Panc1 (cell line): ENCODE measurements at regions not wholly inside any gene's neighbourhood (a gene's known extent, or its start where the extent isn't known, plus 50 kb on each side); places are given as distances from the start of the nearest gene placed in this dataset.

Experiments used
- ATAC-seq: fragments of 200-7000 bp; cut with Tn5 transposase; 2 replicates; pipeline ENCODE4 v1.9.1; 2020; ENCODE audit warnings: mild to moderate bottlenecking, moderate library complexity
- BruUV-seq: library from RNA; stranded (reverse); fragments of 400-500 nt; replicated peaks from 2 replicates; lab custom pipeline; 2021; lab: Mats Ljungman, UMichigan
- CTCF ChIA-PET: fragments of 300-600 bp; sonication (Branson Sonifier 250); formaldehyde crosslinking; loops from one replicate; lab custom pipeline; 2022; ENCODE audit warnings: antibody characterized with exemption; lab: Charles Lee
- POLR2A ChIA-PET: fragments of 300-600 bp; sonication (Branson Sonifier 250); formaldehyde crosslinking; loops from one replicate; lab custom pipeline; 2022; ENCODE audit warnings: antibody characterized with exemption; lab: Charles Lee
- DNase-seq: peaks from one replicate; pipeline ENCODE4 v3.0.0-alpha.2; 2010; ENCODE audit warnings: low read depth, low spot score
- H3K27ac ChIP-seq: 2 replicates; pipeline ENCODE4 v1.5.1; 2011; ENCODE audit warnings: mild to moderate bottlenecking, low read length, inconsistent platforms
- H3K27me3 ChIP-seq: fragments of 200-500 bp; sonication (Bioruptor generic); 2 replicates; pipeline ENCODE4 v1.6.0; 2014; ENCODE audit warnings: low read length, inconsistent platforms; ENCODE audit not compliant: control insufficient read depth, insufficient read depth
- H3K36me3 ChIP-seq: fragments of 200-500 bp; sonication (Bioruptor generic); 2 replicates; pipeline ENCODE4 v1.5.1; 2014; ENCODE audit warnings: inconsistent platforms, mild to moderate bottlenecking, low read length, moderate library complexity; ENCODE audit not compliant: control insufficient read depth, insufficient read depth
- H3K4me1 ChIP-seq: 2 replicates; pipeline ENCODE4 v1.5.1; 2011; ENCODE audit warnings: inconsistent platforms, mild to moderate bottlenecking, low read length, moderate library complexity; ENCODE audit not compliant: control insufficient read depth, insufficient read depth
- H3K4me3 ChIP-seq, 2 experiments: 2 replicates each; pipeline ENCODE4 v1.5.1; 2011 to 2012; ENCODE audit warnings: low read depth in 2 of 2, low read length in 2 of 2, mild to moderate bottlenecking in 2 of 2, inconsistent platforms in 1 of 2, moderate library complexity in 1 of 2
- H3K9me3 ChIP-seq: fragments of 200-500 bp; sonication (Bioruptor generic); 2 replicates; pipeline ENCODE4 v1.5.1; 2014; ENCODE audit warnings: low read depth, mild to moderate bottlenecking, inconsistent platforms, low read length, moderate library complexity; ENCODE audit not compliant: control insufficient read depth, insufficient read depth
- CTCF ChIP-seq: fragments of 450-650 bp; IDR thresholded peaks from 2 replicates; pipeline ENCODE4 v1.5.1; 2017; ENCODE audit warnings: mild to moderate bottlenecking
- POLR2AphosphoS5 ChIP-seq: IDR thresholded peaks from 2 replicates; pipeline ENCODE4 v1.6.1; 2012; ENCODE audit warnings: mild to moderate bottlenecking, low read depth, low read length, moderate library complexity
- REST ChIP-seq, 2 experiments: IDR thresholded peaks; 2 replicates each; pipeline ENCODE4 v1.6.1; 2011 to 2012; ENCODE audit warnings: low read depth in 2 of 2, control low read depth in 1 of 2, low read length in 1 of 2, mild to moderate bottlenecking in 1 of 2, moderate library complexity in 1 of 2; ENCODE audit not compliant: insufficient read depth in 1 of 2
- SIN3A ChIP-seq: IDR thresholded peaks from 2 replicates; pipeline ENCODE4 v1.6.1; 2012; ENCODE audit warnings: low read depth, mild to moderate bottlenecking, low read length, moderate library complexity, borderline replicate concordance; ENCODE audit not compliant: insufficient read depth
- TCF7L2 ChIP-seq: IDR thresholded peaks from 2 replicates; pipeline ENCODE4 v1.6.1; 2011; ENCODE audit warnings: mild to moderate bottlenecking, low read depth, low read length, inconsistent platforms
- in situ Hi-C: cut with HindIII; loops from 2 replicates; pipeline ENCODE4 v1.10.0; 2016; ENCODE audit warnings: low sequenced_read_pairs, low pct_unique_long_range_greater_than_20kb
- intact Hi-C: fragments of 100-400 bp; cut with micrococcal nuclease; formaldehyde crosslinking; loops from one replicate; pipeline ENCODE4 v1.10.0; 2022; ENCODE audit not compliant: unreplicated experiment

- no peak for TF ChIP-seq POLR2AphosphoS5
- TF ChIP-seq REST (IDR thresholded peaks at IDR 0.05; ENCODE audit: insufficient read depth in 1 of 2, low read depth in 2 of 2, low read length in 1 of 2), result no peak
- no peak for TF ChIP-seq TCF7L2
- no peak for TF ChIP-seq CTCF
- no peak for TF ChIP-seq SIN3A
- intact Hi-C loops (no loop called here), in situ Hi-C loops (no loop called here)
- H3K27ac ChIP-seq, result no peak overlapping the region
- BruUV-seq, result no TSS peak
- ATAC-seq (no peak), DNase-seq (no peak)
- POLR2A ChIA-PET, result no interaction called here
- peaks cover 6% of the 10 kb centered on the region; the same call in 1 of the 2 replicates for H3K27me3 ChIP-seq
- no peaks in the 10 kb centered on the region for H3K4me1 ChIP-seq
- CTCF ChIA-PET, result no interaction called here
- H3K4me3 ChIP-seq, result no peak overlapping the region
- no peaks in the 10 kb centered on the region for H3K36me3 ChIP-seq
- H3K9me3 ChIP-seq, result no peaks in the 10 kb centered on the region
Observed at GRCh38 chr15:93159930-93160329, 70.9 kb upstream of the RGMA start.

GRCh38 chr15:93158097-93158900 lies 69.3 kb upstream of the RGMA start:
- peaks cover 3% of the 10 kb centered on the region; the same call in 1 of the 2 replicates for H3K27me3 ChIP-seq

More at GRCh38 chr15:93158097-93158900, 69.3 kb upstream of the RGMA start:
- no peak for DNase-seq
- Histone ChIP-seq H3K9me3 (no peaks in the 10 kb centered on the region), H3K27ac (no peak overlapping the region), H3K36me3 (no peaks in the 10 kb centered on the region), H3K4me1 (no peaks in the 10 kb centered on the region), H3K4me3 (no peak overlapping the region)
- TF ChIP-seq SIN3A (no peak), CTCF (no peak), POLR2AphosphoS5 (no peak), REST (IDR thresholded peaks at IDR 0.05; ENCODE audit: insufficient read depth in 1 of 2, low read depth in 2 of 2, low read length in 1 of 2) (no peak), TCF7L2 (no peak)
- no peak for ATAC-seq
- BruUV-seq, result no TSS peak
- ChIA-PET POLR2A (no interaction called here), CTCF (no interaction called here)
- intact Hi-C loops, result no loop called here
- in situ Hi-C loops, result no loop called here
